Activated naive CD4-positive, alpha-beta T cell treated with Interleukin-2 at 50 U/mL for 16 hours (primary cell): ENCODE measurements at regions not wholly inside any gene's neighbourhood (a gene's known extent, or its start where the extent isn't known, plus 50 kb on each side); places are given as distances from the start of the nearest gene placed in this dataset.

Source experiments
- DNase-seq: peaks from one replicate; pipeline ENCODE4 v3.0.0-alpha.2; 2020

DNA sequence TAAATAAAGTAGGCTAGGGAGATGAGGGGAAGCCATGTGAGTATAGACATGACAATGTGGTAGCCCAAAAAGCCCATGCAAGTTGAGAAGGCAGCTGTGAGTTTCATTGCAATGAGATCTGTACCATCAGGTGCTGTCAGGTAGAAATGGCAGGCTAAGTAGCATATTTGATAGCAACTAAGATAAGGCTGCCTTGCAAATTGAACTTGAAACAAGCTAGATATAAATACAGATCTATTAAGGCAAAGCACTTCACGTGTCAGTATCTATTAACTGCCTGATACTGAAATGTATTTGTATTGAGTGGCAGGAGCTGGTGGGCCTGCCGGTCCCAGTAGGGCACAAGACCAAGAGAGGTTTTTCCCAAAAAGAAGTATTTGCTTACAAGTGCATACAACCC is 419.9 kb downstream of the TDRD15 start:
- no peak for DNase-seq

DNA sequence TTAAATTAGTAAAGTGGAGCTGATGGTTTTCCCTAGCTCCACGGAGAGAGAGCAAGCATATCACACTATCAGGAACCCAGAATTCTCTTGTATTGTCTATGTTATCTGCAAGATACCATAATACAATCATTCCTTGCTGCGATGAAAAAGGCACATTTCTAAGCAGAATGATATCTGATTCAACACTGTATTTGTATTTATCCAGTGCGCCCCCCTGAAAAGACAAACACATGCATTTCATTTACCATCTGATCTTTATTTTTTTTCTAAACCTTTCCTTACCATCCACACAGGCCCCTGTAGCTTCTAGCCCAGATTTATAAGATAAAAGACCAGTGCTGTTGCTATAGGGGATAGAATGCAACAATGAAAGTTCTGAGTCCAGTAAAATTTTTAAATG is 420.6 kb downstream of the TDRD15 start:
- no peak for DNase-seq

DNA sequence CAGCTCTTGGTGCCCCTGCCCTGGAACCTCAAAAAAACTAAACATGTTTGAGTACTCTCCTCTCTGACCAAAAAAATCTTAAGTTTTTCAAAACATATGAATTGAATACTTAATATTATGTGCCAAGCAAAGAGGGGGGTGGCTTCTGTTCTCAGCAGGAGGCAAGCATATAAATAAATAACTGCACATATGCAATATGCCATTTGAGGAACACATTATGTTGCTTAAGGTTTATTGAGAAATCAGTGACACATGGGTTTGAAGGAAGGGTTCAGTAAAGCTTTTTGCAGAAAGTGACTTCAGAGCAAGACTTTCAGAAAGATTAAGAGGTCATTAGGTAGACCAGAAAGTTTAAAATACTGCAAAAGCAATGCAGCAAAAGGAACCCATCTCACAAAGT is 429.2 kb downstream of the TDRD15 start:
- DNase-seq, result no peak

DNA sequence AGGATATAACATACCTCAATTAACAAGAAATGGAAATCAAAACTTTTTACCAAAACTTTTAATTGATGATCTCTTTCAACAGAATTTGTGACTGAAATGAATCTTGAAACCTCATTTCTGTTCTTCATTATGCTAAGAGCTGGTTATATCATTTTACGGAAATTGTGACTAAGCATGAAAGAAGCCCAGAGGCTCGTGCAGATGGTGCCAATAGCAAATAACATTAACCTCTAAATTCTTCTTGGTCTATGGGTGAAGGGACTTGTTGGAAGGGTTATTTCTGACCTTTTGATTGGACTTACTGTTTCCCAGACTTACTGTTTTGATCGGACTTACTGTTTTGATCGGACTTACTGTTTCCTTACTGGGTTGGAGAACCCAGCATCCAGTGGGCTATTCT is 435.6 kb downstream of the TDRD15 start:
- no peak for DNase-seq

DNA sequence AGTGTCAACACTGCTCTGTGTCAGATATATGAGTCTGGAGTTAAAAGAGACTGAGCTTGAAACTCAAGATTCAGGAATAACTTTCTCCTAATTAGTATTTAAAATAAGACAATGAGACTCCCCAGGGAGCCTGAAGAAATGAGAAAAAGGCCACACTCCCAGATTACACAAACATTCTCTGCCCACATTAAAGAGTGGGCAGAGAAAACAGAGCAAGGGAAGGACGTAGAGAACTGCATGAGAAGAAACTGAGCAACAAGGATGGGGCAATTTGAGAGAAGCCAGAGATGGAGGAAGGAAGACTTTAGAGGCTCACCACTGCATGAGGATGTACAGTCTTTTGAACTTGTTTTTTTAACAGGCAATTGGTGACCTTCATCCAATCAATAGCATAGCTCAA is 438.2 kb downstream of the TDRD15 start:
- no peak for DNase-seq

DNA sequence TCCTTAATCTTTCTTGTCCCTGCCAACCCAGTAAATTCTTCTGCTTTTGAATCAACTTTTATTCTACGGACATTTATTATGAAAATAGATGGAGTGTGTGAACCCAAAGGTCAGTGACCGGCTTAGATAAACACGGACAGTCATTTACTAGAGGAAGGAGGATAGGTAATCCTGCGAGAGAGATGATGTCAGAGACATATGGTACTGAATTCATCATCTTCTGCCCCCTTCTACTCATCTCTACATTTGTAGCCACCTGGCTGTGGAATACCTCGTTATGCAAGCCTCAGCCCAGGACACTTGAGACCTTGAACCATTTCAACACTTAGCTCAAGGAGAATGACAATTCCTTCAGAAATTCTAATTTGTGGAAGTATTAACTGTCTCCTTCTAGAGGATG is 443.6 kb downstream of the TDRD15 start:
- DNase-seq, result no peak

GRCh38 chr2:21571686-21572085 is 447.9 kb downstream of the TDRD15 start:
- DNase-seq, result no peak

- DNase-seq, result no peak
Observed at GRCh38 chr2:21580391-21580790, 456.6 kb downstream of the TDRD15 start.

GRCh38 chr2:21585881-21586280 is 462.1 kb downstream of the TDRD15 start:
- no peak for DNase-seq

- DNase-seq, result no peak
Observed at GRCh38 chr2:21590026-21590690, 466.4 kb downstream of the TDRD15 start.

DNA sequence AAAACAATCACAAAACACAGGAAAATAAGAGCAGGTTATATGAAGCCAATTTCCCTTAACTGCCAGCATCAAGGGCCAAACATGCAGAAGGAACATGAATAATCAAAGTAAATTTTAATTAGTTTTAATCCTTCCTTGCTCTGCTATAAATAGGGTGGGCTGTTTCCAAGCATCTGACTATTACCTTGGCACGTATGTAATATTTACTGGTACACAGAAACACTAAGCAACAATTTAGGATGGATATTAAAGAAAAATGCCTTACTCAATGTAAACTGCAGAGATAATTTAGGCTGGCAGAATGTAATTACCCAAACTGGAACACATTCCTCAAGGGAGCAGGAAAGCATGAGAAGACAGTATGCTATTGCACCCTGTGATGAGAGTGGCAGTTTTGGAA is 468.2 kb downstream of the TDRD15 start:
- DNase-seq, result no peak

DNA sequence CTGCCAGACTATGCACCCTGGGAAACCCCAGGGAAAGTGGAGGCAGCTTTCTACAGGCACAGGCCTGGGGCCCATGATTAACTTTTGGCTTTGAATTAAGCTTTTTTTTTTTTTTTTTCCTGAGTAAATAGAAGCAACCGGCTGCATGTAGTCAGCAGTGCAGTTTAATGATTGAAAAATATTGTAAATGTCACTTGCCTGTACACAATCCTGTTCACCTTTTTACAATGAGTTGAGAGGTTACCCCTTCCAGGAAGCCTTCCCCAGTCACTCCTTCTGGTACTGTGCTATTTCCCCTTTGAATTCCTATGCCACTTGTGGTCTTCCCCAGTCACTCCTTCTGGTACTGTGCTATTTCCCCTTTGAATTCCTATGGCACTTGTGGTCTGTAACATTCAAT is 475.6 kb downstream of the TDRD15 start:
- no peak for DNase-seq

- DNase-seq, result no peak
Observed at GRCh38 chr2:21602789-21603188, 479.0 kb downstream of the TDRD15 start.

- DNase-seq, result no peak
Observed at GRCh38 chr2:21607572-21607971, 483.8 kb downstream of the TDRD15 start.

- no peak for DNase-seq
Observed at GRCh38 chr2:21610304-21610703, 486.5 kb downstream of the TDRD15 start.

DNA sequence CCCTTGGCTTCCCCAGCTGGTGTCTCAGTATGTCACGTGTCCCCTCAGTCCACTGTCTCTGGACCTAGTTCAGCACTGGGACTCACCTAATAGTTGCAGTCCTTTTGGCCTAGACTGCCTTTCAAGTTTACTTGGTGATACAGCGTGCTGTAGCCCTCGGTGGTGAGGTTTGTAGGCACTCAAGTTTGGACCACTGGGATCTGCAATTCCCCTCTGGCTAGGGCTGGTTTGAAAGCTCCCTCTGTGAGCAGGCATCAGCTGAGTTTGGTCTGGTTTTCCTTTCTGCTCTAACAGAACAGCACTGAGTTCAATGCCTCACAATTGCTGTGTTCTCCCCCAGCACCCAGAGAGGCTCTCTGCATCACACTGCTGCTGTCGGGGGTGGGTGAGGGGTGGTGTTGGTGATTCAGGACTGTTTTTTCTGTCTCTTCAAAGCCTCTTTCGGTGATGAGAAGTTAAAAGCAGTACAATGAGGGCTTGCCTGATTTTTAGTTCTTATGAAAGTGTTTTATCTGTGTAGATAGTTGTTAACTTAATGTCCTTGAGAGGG is 494.2 kb downstream of the TDRD15 start:
- no peak for DNase-seq

- no peak for DNase-seq
Observed at GRCh38 chr2:21620771-21621170, 497.0 kb downstream of the TDRD15 start.

DNA sequence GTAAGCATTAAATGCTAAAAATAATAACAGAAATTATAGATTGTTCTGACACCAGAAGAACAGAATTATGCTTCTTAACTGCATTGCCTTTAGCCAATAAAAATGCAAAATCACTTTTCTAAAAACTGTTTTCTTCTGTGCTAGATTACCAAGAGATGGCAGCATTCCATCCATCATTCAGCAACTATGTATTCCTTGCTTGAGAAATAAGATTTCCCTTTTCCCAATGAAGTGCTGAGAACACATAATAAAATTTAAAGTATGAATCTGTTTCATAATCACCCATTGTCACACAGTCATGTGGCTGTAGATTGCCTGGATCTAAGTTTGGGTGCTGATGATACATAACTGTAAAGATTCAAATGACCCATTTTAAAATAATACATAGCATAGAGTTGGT is 504.2 kb downstream of the TDRD15 start:
- DNase-seq, result no peak

DNA sequence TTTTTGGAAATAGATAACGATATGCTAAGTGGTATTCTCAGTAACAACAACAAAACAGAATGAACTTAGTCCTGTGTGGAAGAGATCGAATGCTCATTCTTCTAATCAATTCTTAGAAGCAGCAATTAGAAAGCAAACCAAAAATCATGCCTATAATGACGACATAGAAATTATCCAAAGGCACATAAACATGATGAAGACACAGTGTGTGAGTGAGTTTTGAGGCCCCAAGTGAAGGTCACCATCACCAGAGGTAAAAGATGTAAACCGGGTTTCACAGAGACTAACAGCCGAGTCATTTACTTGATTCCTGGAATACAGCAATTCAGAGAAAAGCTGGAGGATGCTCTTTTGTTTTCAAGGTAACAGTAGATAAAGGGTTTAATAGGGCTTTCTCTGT is 509.2 kb downstream of the TDRD15 start:
- DNase-seq, result no peak

- no peak for DNase-seq
Observed at GRCh38 chr2:21633466-21633865, 509.7 kb downstream of the TDRD15 start.

- no peak for DNase-seq
Observed at GRCh38 chr2:21633911-21634310, 510.1 kb downstream of the TDRD15 start.

- DNase-seq, result no peak
Observed at GRCh38 chr2:21640046-21640445, 516.3 kb downstream of the TDRD15 start.

DNA sequence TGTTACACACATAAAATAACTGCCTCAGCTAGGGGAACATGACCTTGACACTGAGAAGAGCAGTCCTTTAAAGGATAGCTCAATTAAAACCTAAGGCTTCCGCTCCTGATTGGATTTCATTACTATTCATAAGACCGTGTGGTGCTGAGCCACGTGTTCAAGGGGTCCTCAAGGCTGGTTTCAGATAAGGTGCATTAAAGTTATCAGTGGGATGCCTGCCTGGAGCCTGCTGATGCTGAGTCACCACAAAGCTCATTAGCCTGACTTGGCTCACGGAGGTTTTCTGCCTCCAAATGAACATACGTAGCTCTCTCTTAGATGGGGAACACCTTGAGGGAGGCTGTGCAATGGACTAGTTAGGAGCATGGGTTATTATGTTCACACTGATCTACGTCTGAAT is 518.9 kb downstream of the TDRD15 start:
- DNase-seq, result no peak

DNA sequence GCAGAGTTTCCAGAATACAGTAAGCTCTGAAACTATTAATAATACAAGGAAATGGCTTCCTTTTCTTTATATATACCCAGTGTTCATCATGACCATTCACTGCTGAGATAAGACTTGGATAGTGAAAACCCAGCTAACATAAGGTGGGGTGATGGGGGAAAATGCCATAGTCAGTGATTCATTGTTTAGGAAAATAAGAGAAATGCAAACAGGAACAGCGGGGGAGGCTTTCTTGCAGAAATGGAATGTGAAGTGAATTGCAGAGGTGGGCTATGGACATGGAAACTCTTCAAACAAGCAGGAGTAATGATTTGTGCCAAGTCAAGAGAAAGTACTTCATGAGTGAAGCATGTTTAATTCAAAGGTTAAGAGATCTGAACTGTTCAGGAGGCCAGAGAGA is 519.4 kb downstream of the TDRD15 start:
- no peak for DNase-seq

DNA sequence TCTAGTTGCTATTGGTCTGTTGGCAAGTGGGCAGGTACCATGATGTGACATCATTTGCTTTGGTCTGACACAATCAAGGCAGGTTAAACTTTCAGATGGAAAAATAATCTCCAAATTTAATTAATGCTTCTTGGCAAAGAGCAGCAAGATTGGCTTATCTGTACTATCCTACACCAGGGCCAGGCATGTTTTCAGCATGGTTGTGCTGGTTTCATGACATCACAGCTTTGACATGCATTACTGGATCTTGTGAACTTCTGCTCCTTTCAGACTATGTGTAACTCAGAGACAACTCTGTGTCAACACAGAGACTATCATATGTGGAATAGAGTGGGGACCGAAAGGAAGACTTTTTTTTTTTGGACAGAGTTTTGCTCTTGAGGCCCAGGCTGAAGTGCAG is 520.5 kb downstream of the TDRD15 start:
- DNase-seq, result no peak
